ENCODE measurements at regions not wholly inside any gene's neighbourhood (a gene's known extent, or its start where the extent isn't known, plus 50 kb on each side); places are given as distances from the start of the nearest gene placed in this dataset.

DNA sequence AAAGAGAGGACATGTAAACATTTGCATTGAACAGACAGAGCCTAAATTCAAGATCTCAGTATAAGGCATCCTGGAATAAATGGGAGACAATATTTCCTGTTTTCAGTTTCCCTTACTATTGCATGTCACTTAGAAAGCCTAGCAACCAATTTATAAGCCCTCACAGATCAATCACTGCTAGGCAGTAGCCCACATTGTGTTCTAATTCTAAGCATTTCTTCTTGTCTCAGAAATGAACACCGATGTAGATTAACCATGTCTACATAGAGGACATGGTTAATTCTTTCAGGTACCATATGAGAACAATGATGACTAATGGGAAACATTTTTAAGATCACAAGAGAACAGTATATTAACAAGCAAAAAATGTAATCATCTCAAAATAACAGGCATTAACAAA is 79.6 kb upstream of the HMHB1 start:
- no peak overlapping the region for H3K27ac Mint-ChIP-seq
- no peaks in the 10 kb centered on the region for H3K36me3 Mint-ChIP-seq
- 0 out of 2 replicates have a peak, but pooled peaks cover 5% of the 10 kb centered on the region for H3K9me3 Mint-ChIP-seq
- peaks cover 22% of the 10 kb centered on the region for H3K4me1 Mint-ChIP-seq
- ATAC-seq (no peak), DNase-seq (ENCODE audit: low spot score) (no peak)
- no peaks in the 10 kb centered on the region; the same call in 1 of the 2 replicates for H3K27me3 Mint-ChIP-seq (ENCODE audit: low read depth)
- TF ChIP-seq FOXJ3 (CRISPR knock-in tag; IDR thresholded peaks at IDR 0.05; ENCODE audit: borderline replicate concordance) (no peak), PRRX2 (CRISPR knock-in tag; IDR thresholded peaks at IDR 0.05) (no peak), NFE2L1 (CRISPR knock-in tag; IDR thresholded peaks at IDR 0.05) (no peak), ETV6 (CRISPR knock-in tag; IDR thresholded peaks at IDR 0.05) (no peak), JAZF1 (CRISPR knock-in tag; IDR thresholded peaks at IDR 0.05) (no peak), NR2C2 (CRISPR knock-in tag; IDR thresholded peaks at IDR 0.05) (no peak), OVOL2 (CRISPR knock-in tag; IDR thresholded peaks at IDR 0.05; ENCODE audit: borderline replicate concordance) (no peak), ZBTB21 (CRISPR knock-in tag; IDR thresholded peaks at IDR 0.05; ENCODE audit: borderline replicate concordance) (no peak), ZNF425 (CRISPR knock-in tag; conservative IDR thresholded peaks at IDR 0.05) (no peak), FOXK1 (CRISPR knock-in tag; IDR thresholded peaks at IDR 0.05) (no peak), GABPB1 (CRISPR knock-in tag; IDR thresholded peaks at IDR 0.05) (no peak), ZNF232 (CRISPR knock-in tag; IDR thresholded peaks at IDR 0.05) (no peak), ZNF121 (CRISPR knock-in tag; IDR thresholded peaks at IDR 0.05) (no peak), JUN (CRISPR knock-in tag; IDR thresholded peaks at IDR 0.05) (no peak), ELF4 (CRISPR knock-in tag; IDR thresholded peaks at IDR 0.05; ENCODE audit: low read depth) (no peak), ZNF263 (CRISPR knock-in tag; IDR thresholded peaks at IDR 0.05; ENCODE audit: low read depth) (no peak), ATF1 (CRISPR knock-in tag; IDR thresholded peaks at IDR 0.05) (no peak)
- TF ChIP-seq, protein P1, sequence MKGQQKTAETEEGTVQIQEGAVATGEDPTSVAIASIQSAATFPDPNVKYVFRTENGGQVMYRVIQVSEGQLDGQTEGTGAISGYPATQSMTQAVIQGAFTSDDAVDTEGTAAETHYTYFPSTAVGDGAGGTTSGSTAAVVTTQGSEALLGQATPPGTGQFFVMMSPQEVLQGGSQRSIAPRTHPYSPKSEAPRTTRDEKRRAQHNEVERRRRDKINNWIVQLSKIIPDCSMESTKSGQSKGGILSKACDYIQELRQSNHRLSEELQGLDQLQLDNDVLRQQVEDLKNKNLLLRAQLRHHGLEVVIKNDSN (CRISPR knock-in tag; IDR thresholded peaks at IDR 0.05): no peak
- TF ChIP-seq, protein P2, sequence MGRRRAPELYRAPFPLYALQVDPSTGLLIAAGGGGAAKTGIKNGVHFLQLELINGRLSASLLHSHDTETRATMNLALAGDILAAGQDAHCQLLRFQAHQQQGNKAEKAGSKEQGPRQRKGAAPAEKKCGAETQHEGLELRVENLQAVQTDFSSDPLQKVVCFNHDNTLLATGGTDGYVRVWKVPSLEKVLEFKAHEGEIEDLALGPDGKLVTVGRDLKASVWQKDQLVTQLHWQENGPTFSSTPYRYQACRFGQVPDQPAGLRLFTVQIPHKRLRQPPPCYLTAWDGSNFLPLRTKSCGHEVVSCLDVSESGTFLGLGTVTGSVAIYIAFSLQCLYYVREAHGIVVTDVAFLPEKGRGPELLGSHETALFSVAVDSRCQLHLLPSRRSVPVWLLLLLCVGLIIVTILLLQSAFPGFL (CRISPR knock-in tag; IDR thresholded peaks at IDR 0.05; ENCODE audit: borderline replicate concordance): no peak
- TF ChIP-seq, protein P3, sequence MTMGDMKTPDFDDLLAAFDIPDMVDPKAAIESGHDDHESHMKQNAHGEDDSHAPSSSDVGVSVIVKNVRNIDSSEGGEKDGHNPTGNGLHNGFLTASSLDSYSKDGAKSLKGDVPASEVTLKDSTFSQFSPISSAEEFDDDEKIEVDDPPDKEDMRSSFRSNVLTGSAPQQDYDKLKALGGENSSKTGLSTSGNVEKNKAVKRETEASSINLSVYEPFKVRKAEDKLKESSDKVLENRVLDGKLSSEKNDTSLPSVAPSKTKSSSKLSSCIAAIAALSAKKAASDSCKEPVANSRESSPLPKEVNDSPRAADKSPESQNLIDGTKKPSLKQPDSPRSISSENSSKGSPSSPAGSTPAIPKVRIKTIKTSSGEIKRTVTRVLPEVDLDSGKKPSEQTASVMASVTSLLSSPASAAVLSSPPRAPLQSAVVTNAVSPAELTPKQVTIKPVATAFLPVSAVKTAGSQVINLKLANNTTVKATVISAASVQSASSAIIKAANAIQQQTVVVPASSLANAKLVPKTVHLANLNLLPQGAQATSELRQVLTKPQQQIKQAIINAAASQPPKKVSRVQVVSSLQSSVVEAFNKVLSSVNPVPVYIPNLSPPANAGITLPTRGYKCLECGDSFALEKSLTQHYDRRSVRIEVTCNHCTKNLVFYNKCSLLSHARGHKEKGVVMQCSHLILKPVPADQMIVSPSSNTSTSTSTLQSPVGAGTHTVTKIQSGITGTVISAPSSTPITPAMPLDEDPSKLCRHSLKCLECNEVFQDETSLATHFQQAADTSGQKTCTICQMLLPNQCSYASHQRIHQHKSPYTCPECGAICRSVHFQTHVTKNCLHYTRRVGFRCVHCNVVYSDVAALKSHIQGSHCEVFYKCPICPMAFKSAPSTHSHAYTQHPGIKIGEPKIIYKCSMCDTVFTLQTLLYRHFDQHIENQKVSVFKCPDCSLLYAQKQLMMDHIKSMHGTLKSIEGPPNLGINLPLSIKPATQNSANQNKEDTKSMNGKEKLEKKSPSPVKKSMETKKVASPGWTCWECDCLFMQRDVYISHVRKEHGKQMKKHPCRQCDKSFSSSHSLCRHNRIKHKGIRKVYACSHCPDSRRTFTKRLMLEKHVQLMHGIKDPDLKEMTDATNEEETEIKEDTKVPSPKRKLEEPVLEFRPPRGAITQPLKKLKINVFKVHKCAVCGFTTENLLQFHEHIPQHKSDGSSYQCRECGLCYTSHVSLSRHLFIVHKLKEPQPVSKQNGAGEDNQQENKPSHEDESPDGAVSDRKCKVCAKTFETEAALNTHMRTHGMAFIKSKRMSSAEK (CRISPR knock-in tag; IDR thresholded peaks at IDR 0.05; ENCODE audit: borderline replicate concordance): no peak
- POLR2A ChIA-PET: no interaction called here
- CTCF ChIA-PET: no interaction called here
- H3K4me3 Mint-ChIP-seq: no peak overlapping the region
